Endothelial cell of umbilical vein (primary cell): ENCODE measurements at regions not wholly inside any gene's neighbourhood (a gene's known extent, or its start where the extent isn't known, plus 50 kb on each side); places are given as distances from the start of the nearest gene placed in this dataset.

Experiments
- BruUV-seq: library from RNA; stranded (reverse); fragments of 400-500 nt; replicated peaks from 2 replicates; lab custom pipeline; 2021; lab: Mats Ljungman, UMichigan
- CTCF ChIA-PET: fragments of 300-600, 350-600 bp; sonication (Branson Sonifier 250); formaldehyde crosslinking; loops from one replicate; lab custom pipeline; 2021; ENCODE audit warnings: antibody characterized with exemption, inconsistent platforms; lab: Charles Lee
- POLR2A ChIA-PET: fragments of 300-600, 350-600 bp; sonication (Branson Sonifier 250); formaldehyde crosslinking; loops from one replicate; lab custom pipeline; 2021; ENCODE audit warnings: antibody characterized with exemption, inconsistent platforms; lab: Charles Lee
- DNase-seq: peaks from one replicate; pipeline ENCODE4 v3.0.0-alpha.2; 2011; ENCODE audit warnings: low read depth, low spot score
- FAIRE-seq: peaks from 2 replicates; lab custom pipeline; 2011; peaks lifted over from hg19 to GRCh38; lab: Jason Lieb, UNC
- H2AFZ ChIP-seq: 2 replicates; pipeline ENCODE4 v1.6.0; 2012; ENCODE audit warnings: low read depth, low read length, control low read depth, inconsistent platforms
- H3K27ac ChIP-seq: 2 replicates; pipeline ENCODE4 v1.5.1; 2011; ENCODE audit warnings: low read depth, mild to moderate bottlenecking, control low read depth, low read length, moderate library complexity; ENCODE audit not compliant: insufficient read depth
- H3K27me3 ChIP-seq, 2 experiments: 2 replicates each; pipeline versions ENCODE4 v1.6.0 to v1.6.1; 2011; ENCODE audit warnings: low read length in 2 of 2, mixed read lengths in 1 of 2; ENCODE audit not compliant: control insufficient read depth in 2 of 2, insufficient read depth in 2 of 2
- H3K36me3 ChIP-seq, 2 experiments: 2 replicates in 1 of 2; 3 replicates in 1 of 2; pipeline ENCODE4 v1.5.1; 2011; ENCODE audit warnings: low read length in 2 of 2, mild to moderate bottlenecking in 1 of 2, moderate library complexity in 1 of 2; ENCODE audit not compliant: control insufficient read depth in 2 of 2, insufficient read depth in 2 of 2; ENCODE audit errors: extremely low read depth in 1 of 2
- H3K4me1 ChIP-seq: 3 replicates; pipeline ENCODE4 v1.5.1; 2011; ENCODE audit warnings: mild to moderate bottlenecking, low read length; ENCODE audit not compliant: control insufficient read depth, insufficient read depth; ENCODE audit errors: extremely low read depth
- H3K4me2 ChIP-seq: 2 replicates; pipeline ENCODE4 v1.6.1; 2011; ENCODE audit warnings: low read length, control low read depth, mixed read lengths; ENCODE audit not compliant: insufficient read depth
- H3K4me3 ChIP-seq, 3 experiments: fragments of 200-600 bp in 1 of 3; sonication (generic), shearing (Covaris generic) in 1 of 3; replicated peaks in 1 of 3; 2 replicates each; pipeline ENCODE4 v1.5.1; 2011 to 2016; ENCODE audit warnings: control low read depth in 3 of 3, low read length in 3 of 3, mild to moderate bottlenecking in 2 of 3, inconsistent platforms in 1 of 3, low read depth in 1 of 3, moderate library complexity in 1 of 3; ENCODE audit not compliant: insufficient read depth in 1 of 3
- H3K79me2 ChIP-seq: 2 replicates; pipeline ENCODE4 v1.6.0; 2012; ENCODE audit warnings: low read length, inconsistent platforms; ENCODE audit not compliant: control insufficient read depth, insufficient read depth
- H3K9ac ChIP-seq: replicated peaks from 2 replicates; pipeline ENCODE3; 2011; ENCODE audit warnings: low read length, control low read depth; ENCODE audit not compliant: insufficient read depth; ENCODE audit errors: extremely low read depth
- H3K9me1 ChIP-seq: replicated peaks from 3 replicates; pipeline ENCODE4 v1.6.0; 2011; ENCODE audit warnings: mild to moderate bottlenecking, low read length; ENCODE audit not compliant: control insufficient read depth, insufficient read depth; ENCODE audit errors: extremely low read depth
- H3K9me3 ChIP-seq: replicated peaks from 2 replicates; pipeline ENCODE4 v1.5.1; 2012; ENCODE audit warnings: low read length, inconsistent platforms; ENCODE audit not compliant: control insufficient read depth, insufficient read depth
- H4K20me1 ChIP-seq: replicated peaks from 2 replicates; pipeline ENCODE3; 2011; ENCODE audit warnings: mild to moderate bottlenecking, low read length; ENCODE audit not compliant: control insufficient read depth, insufficient read depth; ENCODE audit errors: extremely low read depth
- EZH2 ChIP-seq: IDR thresholded peaks from 2 replicates; pipeline ENCODE4 v1.6.1; 2012; ENCODE audit warnings: borderline replicate concordance, low read depth, mild to moderate bottlenecking, moderate library complexity, low read length, inconsistent platforms; ENCODE audit not compliant: severe bottlenecking
- FOS ChIP-seq: IDR thresholded peaks from 2 replicates; pipeline ENCODE4 v1.6.1; 2011; ENCODE audit warnings: mild to moderate bottlenecking, low read length, moderate library complexity, borderline replicate concordance; ENCODE audit not compliant: insufficient read depth
- GATA2 ChIP-seq: IDR thresholded peaks from 2 replicates; pipeline ENCODE4 v1.7.0; 2011; ENCODE audit warnings: low read depth, mild to moderate bottlenecking, moderate library complexity, mixed read lengths, low read length; ENCODE audit not compliant: insufficient read length, insufficient read depth
- JUN ChIP-seq: IDR thresholded peaks from 2 replicates; pipeline ENCODE4 v1.6.1; 2011; ENCODE audit warnings: borderline replicate concordance, low read depth; ENCODE audit not compliant: insufficient read length, insufficient read depth
- MYC ChIP-seq: IDR thresholded peaks from one replicate; pipeline ENCODE4 v1.6.1; 2011; ENCODE audit warnings: mild to moderate bottlenecking, low read depth, low read length
- POLR2A ChIP-seq: IDR thresholded peaks from 2 replicates; pipeline ENCODE4 v1.6.1; 2012; ENCODE audit warnings: low read depth, mild to moderate bottlenecking, control low read depth, low read length
- POLR2AphosphoS5 ChIP-seq: IDR thresholded peaks from 2 replicates; pipeline ENCODE4 v1.6.1; 2012; ENCODE audit warnings: low read depth, mild to moderate bottlenecking, control low read depth, low read length, moderate library complexity; ENCODE audit not compliant: insufficient read depth
- dilution Hi-C: fragments of 300-500 bp; cut with MboI; formaldehyde crosslinking; loops from one replicate; pipeline ENCODE4 v1.15.0; 2019; ENCODE audit warnings: low sequenced_read_pairs; ENCODE audit not compliant: extremely low pct_ligation_motif_present
- intact Hi-C: fragments of 100-400 bp; cut with micrococcal nuclease; formaldehyde crosslinking; loops from one replicate; pipeline ENCODE4 v1.10.0; 2022
- TF ChIP-seq, protein P1 (sequence below): IDR thresholded peaks from 2 replicates; pipeline ENCODE4 v1.6.1; 2011; ENCODE audit not compliant: insufficient read depth, insufficient read length
- TF ChIP-seq, protein P2 (sequence below), 2 donors: IDR thresholded peaks; 1 replicate in 1 of 2; 2 replicates in 1 of 2; pipeline ENCODE4 v1.5.1; 2011; ENCODE audit warnings: low read length in 2 of 2, mild to moderate bottlenecking in 2 of 2, moderate library complexity in 2 of 2, control low read depth in 1 of 2, inconsistent platforms in 1 of 2, low read depth in 1 of 2; ENCODE audit not compliant: insufficient read depth in 1 of 2; ENCODE audit errors: extremely low read depth in 1 of 2

DNA sequence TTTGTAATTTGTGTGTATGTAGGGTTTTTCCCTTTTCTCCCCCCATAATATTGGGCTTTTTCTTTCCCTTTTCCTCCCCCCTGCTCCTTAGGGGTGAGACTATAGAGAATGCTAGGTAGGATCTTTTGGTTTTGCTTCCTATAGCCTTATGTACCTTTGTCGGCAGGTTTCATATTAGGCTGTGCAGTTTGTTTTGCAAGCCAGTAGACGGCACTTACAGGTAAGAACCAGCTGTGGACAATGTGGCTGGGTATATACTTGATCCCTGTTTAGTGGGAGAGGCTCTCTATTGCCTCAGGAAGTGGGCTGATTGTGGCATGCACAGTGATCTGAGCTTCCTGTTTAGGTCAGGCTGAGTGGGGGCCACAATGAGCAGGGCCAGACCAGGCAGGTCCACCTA is 359.2 kb upstream of the OBI1 start:
- dilution Hi-C loops (no loop called here), intact Hi-C loops (no loop called here)
- H3K27me3 ChIP-seq = no peaks in the 10 kb centered on the region
- H4K20me1 ChIP-seq = no peaks in the 10 kb centered on the region
- FAIRE-seq (no peak), DNase-seq (no peak)
- H3K9me3 ChIP-seq = peaks cover 2% of the 10 kb centered on the region
- TF ChIP-seq, protein P1, sequence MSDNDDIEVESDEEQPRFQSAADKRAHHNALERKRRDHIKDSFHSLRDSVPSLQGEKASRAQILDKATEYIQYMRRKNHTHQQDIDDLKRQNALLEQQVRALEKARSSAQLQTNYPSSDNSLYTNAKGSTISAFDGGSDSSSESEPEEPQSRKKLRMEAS = no peak
- no peak for TF ChIP-seq FOS
- TF ChIP-seq, protein P2, sequence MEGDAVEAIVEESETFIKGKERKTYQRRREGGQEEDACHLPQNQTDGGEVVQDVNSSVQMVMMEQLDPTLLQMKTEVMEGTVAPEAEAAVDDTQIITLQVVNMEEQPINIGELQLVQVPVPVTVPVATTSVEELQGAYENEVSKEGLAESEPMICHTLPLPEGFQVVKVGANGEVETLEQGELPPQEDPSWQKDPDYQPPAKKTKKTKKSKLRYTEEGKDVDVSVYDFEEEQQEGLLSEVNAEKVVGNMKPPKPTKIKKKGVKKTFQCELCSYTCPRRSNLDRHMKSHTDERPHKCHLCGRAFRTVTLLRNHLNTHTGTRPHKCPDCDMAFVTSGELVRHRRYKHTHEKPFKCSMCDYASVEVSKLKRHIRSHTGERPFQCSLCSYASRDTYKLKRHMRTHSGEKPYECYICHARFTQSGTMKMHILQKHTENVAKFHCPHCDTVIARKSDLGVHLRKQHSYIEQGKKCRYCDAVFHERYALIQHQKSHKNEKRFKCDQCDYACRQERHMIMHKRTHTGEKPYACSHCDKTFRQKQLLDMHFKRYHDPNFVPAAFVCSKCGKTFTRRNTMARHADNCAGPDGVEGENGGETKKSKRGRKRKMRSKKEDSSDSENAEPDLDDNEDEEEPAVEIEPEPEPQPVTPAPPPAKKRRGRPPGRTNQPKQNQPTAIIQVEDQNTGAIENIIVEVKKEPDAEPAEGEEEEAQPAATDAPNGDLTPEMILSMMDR (IDR thresholded peaks at IDR 0.05; ENCODE audit: extremely low read depth in 1 of 2, insufficient read depth in 1 of 2, low read depth in 1 of 2, low read length in 2 of 2) = no peak
- no peak for TF ChIP-seq POLR2AphosphoS5
- TF ChIP-seq GATA2 = no peak
- no peak for TF ChIP-seq EZH2
- TF ChIP-seq JUN = no peak
- no peak for TF ChIP-seq POLR2A
- no peak for TF ChIP-seq MYC
- no peak overlapping the region for H3K9ac ChIP-seq
- H3K9me1 ChIP-seq = no peaks in the 10 kb centered on the region
- ChIA-PET CTCF (no interaction called here), POLR2A (no interaction called here)
- no peaks in the 10 kb centered on the region for H3K4me1 ChIP-seq
- BruUV-seq = no TSS peak
- H3K36me3 ChIP-seq = no peaks in the 10 kb centered on the region
- H3K27ac ChIP-seq = no peak overlapping the region
- H2AFZ ChIP-seq = no peak overlapping the region
- no peak overlapping the region for H3K4me2 ChIP-seq
- H3K79me2 ChIP-seq = no peaks in the 10 kb centered on the region
- H3K4me3 ChIP-seq = no peak overlapping the region
